Neutrophil (primary cell): ENCODE measurements at regions not wholly inside any gene's neighbourhood (a gene's known extent, or its start where the extent isn't known, plus 50 kb on each side); places are given as distances from the start of the nearest gene placed in this dataset.

ENCODE experiments used
- H3K27ac ChIP-seq: fragments of 200-600 bp; sonication (generic); 2 replicates; pipeline ENCODE4 v1.5.1; 2016; ENCODE audit warnings: mild to moderate bottlenecking, moderate library complexity
- H3K27me3 ChIP-seq: fragments of 200-600 bp; sonication (generic); 2 replicates; pipeline ENCODE4 v1.6.0; 2016; ENCODE audit warnings: mild to moderate bottlenecking
- H3K36me3 ChIP-seq: fragments of 200-600 bp; sonication (generic); 2 replicates; pipeline ENCODE4 v1.5.1; 2017
- H3K4me1 ChIP-seq, 2 experiments: fragments of 200-600 bp in 1 of 2; sonication (generic) in 1 of 2; 1 replicate in 1 of 2; 2 replicates in 1 of 2; pipeline versions ENCODE4 v1.5.1 to v1.6.1; 2013 to 2016; ENCODE audit warnings: low read depth in 1 of 2, low read length in 1 of 2, mild to moderate bottlenecking in 1 of 2, moderate library complexity in 1 of 2; ENCODE audit not compliant: control insufficient read depth in 1 of 2, insufficient read depth in 1 of 2
- H3K4me3 ChIP-seq, 2 experiments: fragments of 200-600 bp in 1 of 2; sonication (generic) in 1 of 2; 1 replicate in 1 of 2; 2 replicates in 1 of 2; pipeline ENCODE4 v1.5.1; 2013 to 2016; ENCODE audit warnings: low read depth in 1 of 2, low read length in 1 of 2, mild to moderate bottlenecking in 1 of 2, moderate library complexity in 1 of 2
- H3K9me3 ChIP-seq: fragments of 200-600 bp; sonication (generic); 2 replicates; pipeline ENCODE4 v1.5.1; 2016
- CTCF ChIP-seq: fragments of 200-600 bp; sonication (generic); IDR thresholded peaks from 2 replicates; pipeline ENCODE4 v1.5.1; 2016; ENCODE audit warnings: antibody characterized with exemption

DNA sequence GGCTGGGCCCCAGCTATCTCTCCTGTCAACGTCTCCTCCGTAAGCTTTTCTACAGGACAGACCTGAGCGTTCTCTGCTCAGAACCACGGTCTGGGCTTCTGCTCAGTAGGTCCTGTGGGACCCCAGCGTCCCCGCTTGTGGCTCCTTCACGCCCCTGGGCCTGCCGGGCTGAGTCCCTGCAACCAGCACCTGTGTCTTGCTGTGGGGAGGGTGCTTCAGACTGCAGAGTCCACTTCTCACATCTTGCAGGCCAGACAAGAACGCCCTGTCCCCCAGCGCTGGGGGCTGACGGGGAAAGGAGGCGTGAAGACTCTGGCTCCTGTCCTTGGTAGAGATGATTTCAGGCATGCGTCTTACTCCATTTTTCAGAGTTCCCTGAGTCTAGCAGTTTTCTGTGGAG, 1480.8 kb downstream of the BRD1 start:
- Histone ChIP-seq H3K9me3 (no peaks in the 10 kb centered on the region), H3K36me3 (no peaks in the 10 kb centered on the region), H3K4me1 (no peaks in the 10 kb centered on the region), H3K4me3 (no peak overlapping the region), H3K27me3 (peaks cover 6% of the 10 kb centered on the region), H3K27ac (no peak overlapping the region)
- TF ChIP-seq CTCF = no peak

GRCh38 chr22:48346311-48346710, 1481.4 kb downstream of the BRD1 start:
- no peak for TF ChIP-seq CTCF
- H3K27me3 ChIP-seq = peaks cover 12% of the 10 kb centered on the region

DNA sequence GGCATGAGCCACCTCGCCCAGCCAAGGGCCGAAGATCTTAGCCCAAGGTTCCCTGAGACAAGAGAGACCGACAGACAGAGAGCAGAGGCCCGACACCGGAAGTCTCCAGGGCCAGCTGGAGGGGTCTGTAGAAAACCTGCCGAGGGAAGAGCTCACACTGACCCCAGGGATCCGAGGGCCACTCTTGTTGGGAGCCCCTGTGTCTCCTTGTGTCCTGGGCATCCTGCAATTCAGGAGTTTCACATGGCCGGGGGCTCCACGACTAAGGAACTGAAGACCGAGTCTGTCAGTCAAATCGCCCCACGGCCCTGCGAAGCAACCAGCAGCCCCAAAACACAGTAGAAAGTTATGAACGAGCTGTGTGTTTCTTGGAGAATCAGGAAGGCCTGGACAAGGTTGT, 1482.0 kb downstream of the BRD1 start:
- H3K9me3 ChIP-seq = no peaks in the 10 kb centered on the region
- no peak overlapping the region for H3K4me3 ChIP-seq
- no peaks in the 10 kb centered on the region for H3K36me3 ChIP-seq
- no peaks in the 10 kb centered on the region for H3K4me1 ChIP-seq
- no peak overlapping the region for H3K27ac ChIP-seq
- peaks cover 18% of the 10 kb centered on the region for H3K27me3 ChIP-seq
- no peak for TF ChIP-seq CTCF

More at GRCh38 chr22:48346311-48346710, 1481.4 kb downstream of the BRD1 start:
- no peak overlapping the region for H3K4me3 ChIP-seq
- no peaks in the 10 kb centered on the region for H3K36me3 ChIP-seq
- no peaks in the 10 kb centered on the region for H3K9me3 ChIP-seq
- H3K27ac ChIP-seq = no peak overlapping the region
- H3K4me1 ChIP-seq = no peaks in the 10 kb centered on the region

- H3K4me3 ChIP-seq = no peak overlapping the region
- H3K27ac ChIP-seq = no peak overlapping the region
- H3K9me3 ChIP-seq = no peaks in the 10 kb centered on the region
- H3K36me3 ChIP-seq = no peaks in the 10 kb centered on the region
- no peaks in the 10 kb centered on the region for H3K4me1 ChIP-seq
- peaks cover 31% of the 10 kb centered on the region for H3K27me3 ChIP-seq
- TF ChIP-seq CTCF = no peak
Measured at GRCh38 chr22:48343461-48343860, 1484.2 kb downstream of the BRD1 start.

GRCh38 chr22:48342732-48343131, 1484.9 kb downstream of the BRD1 start:
- Histone ChIP-seq H3K27me3 (peaks cover 31% of the 10 kb centered on the region), H3K9me3 (no peaks in the 10 kb centered on the region), H3K4me1 (no peaks in the 10 kb centered on the region), H3K27ac (no peak overlapping the region), H3K36me3 (no peaks in the 10 kb centered on the region), H3K4me3 (no peak overlapping the region)
- no peak for TF ChIP-seq CTCF

GRCh38 chr22:48342016-48342415, 1485.7 kb downstream of the BRD1 start:
- H3K9me3 ChIP-seq = no peaks in the 10 kb centered on the region
- H3K36me3 ChIP-seq = no peaks in the 10 kb centered on the region
- TF ChIP-seq CTCF = no peak
- H3K4me1 ChIP-seq = no peaks in the 10 kb centered on the region
- H3K27me3 ChIP-seq = peaks cover 31% of the 10 kb centered on the region
- H3K27ac ChIP-seq = no peak overlapping the region
- no peak overlapping the region for H3K4me3 ChIP-seq
